HFFc6 (cell line): ENCODE measurements at regions not wholly inside any gene's neighbourhood (a gene's known extent, or its start where the extent isn't known, plus 50 kb on each side); places are given as distances from the start of the nearest gene placed in this dataset.

Experiments
- DNase-seq: peaks from one replicate; pipeline ENCODE4 v3.0.0-alpha.2; 2018
- H3K27ac Mint-ChIP-seq: 2 replicates; pipeline ENCODE4 v1.8.0; 2020; ENCODE audit warnings: mild to moderate bottlenecking, mixed read lengths
- H3K27me3 Mint-ChIP-seq: 2 replicates; pipeline ENCODE4 v1.8.0; 2021; ENCODE audit warnings: mild to moderate bottlenecking, moderate library complexity, mixed read lengths; ENCODE audit not compliant: insufficient read depth
- H3K36me3 Mint-ChIP-seq: 2 replicates; pipeline ENCODE4 v1.8.0; 2021; ENCODE audit warnings: low read depth, mixed read lengths
- H3K4me1 Mint-ChIP-seq: 2 replicates; pipeline ENCODE4 v1.8.0; 2020; ENCODE audit warnings: low read depth, mixed read lengths
- H3K4me3 Mint-ChIP-seq: 2 replicates; pipeline ENCODE4 v1.8.0; 2020; ENCODE audit warnings: mild to moderate bottlenecking, moderate library complexity, mixed read lengths
- H3K9me3 Mint-ChIP-seq: 2 replicates; pipeline ENCODE4 v1.8.0; 2020; ENCODE audit warnings: mild to moderate bottlenecking, mixed read lengths
- CTCF ChIP-seq: fragments of 200-600 bp; sonication (generic); IDR thresholded peaks from 2 replicates; pipeline ENCODE4 v1.5.0; 2021; ENCODE audit warnings: antibody characterized with exemption, mild to moderate bottlenecking

GRCh38 chr11:16618431-16618830 is 120.0 kb upstream of the C11orf58 start:
- no peak for DNase-seq
- Mint-ChIP-seq H3K4me3 (no peak overlapping the region), H3K4me1 (peaks cover 2% of the 10 kb centered on the region), H3K36me3 (no peaks in the 10 kb centered on the region), H3K9me3 (no peaks in the 10 kb centered on the region), H3K27me3 (peaks cover 1% of the 10 kb centered on the region), H3K27ac (no peak overlapping the region)
- no peak for TF ChIP-seq CTCF

DNA sequence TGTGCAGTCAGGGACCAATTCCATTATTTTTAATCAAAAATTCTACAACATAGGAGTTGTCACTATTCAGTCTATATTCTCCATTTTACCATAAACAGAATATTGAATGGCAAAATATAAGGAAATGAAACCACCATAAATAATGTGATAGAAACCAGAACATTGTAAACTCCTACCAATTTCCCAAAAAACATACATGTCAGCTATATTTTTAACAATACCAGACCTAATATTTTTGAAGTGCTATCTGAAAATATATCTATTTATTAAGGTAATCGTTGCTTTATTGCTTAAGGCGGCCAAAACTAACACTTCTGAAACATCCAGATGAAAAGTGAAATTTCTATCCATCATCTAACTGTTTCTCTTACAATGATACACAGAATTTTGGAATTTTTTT is 123.0 kb upstream of the C11orf58 start:
- Mint-ChIP-seq H3K9me3 (no peaks in the 10 kb centered on the region), H3K4me1 (peaks cover 16% of the 10 kb centered on the region), H3K27me3 (peaks cover 17% of the 10 kb centered on the region), H3K36me3 (no peaks in the 10 kb centered on the region), H3K4me3 (no peak overlapping the region), H3K27ac (no peak overlapping the region)
- TF ChIP-seq CTCF: no peak
- DNase-seq: no peak

DNA sequence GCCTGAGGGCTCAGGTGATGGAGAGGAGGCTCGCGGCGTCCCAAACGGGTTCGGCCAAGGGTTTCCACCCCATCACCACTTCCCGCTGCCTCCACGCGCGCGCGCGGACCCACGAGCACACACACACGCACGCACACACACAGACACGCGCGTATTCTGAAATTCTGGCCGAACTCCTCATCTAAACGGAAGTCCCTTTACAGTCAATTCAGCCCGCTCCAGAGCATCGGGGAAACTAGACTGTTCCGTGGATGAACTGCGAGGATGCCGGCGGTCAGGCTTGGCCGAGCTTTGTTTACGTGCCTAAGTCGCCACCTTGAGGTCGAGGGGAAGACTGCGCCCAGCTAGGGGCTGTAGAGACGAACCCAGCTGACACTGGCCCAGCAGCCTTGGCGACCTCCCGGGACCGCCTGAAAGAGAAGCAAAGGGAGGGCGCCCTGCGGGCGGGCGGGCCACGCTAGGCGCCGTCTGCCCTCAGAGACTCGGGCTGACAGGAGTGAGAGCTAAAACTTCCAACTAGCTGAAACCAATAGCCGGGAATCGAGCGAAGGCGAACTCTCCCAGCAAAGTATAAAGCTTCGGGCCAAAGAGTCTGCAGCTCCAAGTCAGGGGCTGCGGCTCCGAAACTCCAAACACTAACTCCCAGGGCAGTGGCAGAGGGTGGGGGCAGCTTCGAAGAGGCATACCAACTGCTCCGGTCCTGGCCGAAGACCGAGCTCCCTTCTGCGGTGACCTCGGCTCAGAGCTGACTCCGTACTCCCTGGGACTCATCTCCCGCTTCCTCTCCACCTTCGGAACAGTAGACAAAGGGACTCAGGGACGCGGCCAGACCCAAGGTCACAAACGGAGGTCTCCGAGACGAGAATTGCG is 124.7 kb upstream of the C11orf58 start:
- peak; percentile 85 for TF ChIP-seq CTCF
- Mint-ChIP-seq H3K36me3 (no peaks in the 10 kb centered on the region), H3K4me3 (peak overlapping the region; percentile 90), H3K4me1 (peaks cover 16% of the 10 kb centered on the region), H3K27me3 (peaks cover 17% of the 10 kb centered on the region), H3K27ac (no peak overlapping the region), H3K9me3 (no peaks in the 10 kb centered on the region)
- peak; percentile 72 for DNase-seq

- peak overlapping the region; percentile 90 for H3K4me3 Mint-ChIP-seq
- H3K27me3 Mint-ChIP-seq: peaks cover 17% of the 10 kb centered on the region
- no peak for TF ChIP-seq CTCF
- H3K27ac Mint-ChIP-seq: no peak overlapping the region
- H3K4me1 Mint-ChIP-seq: peaks cover 16% of the 10 kb centered on the region
- no peak for DNase-seq
- no peaks in the 10 kb centered on the region for H3K9me3 Mint-ChIP-seq
- H3K36me3 Mint-ChIP-seq: no peaks in the 10 kb centered on the region
Measured at GRCh38 chr11:16613262-16613511, 125.3 kb upstream of the C11orf58 start.

DNA sequence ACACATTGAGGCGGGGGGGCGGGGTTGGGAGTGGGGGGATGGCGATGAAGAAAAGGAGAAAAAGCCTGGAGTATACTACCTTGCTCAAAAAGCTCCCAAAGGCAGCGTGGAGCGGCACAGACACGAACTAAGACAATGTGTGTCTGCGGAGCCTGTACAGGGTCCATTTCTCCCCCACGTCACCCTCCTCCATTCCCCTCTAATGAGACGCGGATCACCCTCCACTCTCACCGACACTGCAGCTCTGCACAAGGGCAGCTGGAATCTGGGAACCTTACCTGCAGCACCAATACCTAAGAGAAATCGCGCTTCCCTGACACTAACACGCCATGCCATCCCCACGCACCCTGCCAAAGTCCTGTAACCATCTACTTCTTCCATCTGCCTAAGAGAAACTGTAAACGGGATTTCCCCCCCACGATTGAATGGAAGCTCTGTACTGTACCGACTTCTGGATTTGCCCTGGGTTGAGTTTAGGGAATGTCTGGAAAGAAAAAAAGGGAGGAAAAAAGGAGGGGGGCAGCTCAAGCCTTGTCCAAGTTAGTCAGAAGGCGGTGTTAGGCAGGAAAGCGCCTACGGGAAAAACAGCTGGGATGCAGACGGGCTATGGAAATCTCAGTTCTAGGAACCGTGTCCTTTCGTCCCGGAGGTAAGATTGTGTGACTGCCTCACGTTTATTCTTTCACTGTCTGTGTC is 125.7 kb upstream of the C11orf58 start:
- Mint-ChIP-seq H3K9me3 (no peaks in the 10 kb centered on the region), H3K4me3 (peak overlapping the region; percentile 90), H3K4me1 (peaks cover 16% of the 10 kb centered on the region), H3K27ac (no peak overlapping the region), H3K36me3 (no peaks in the 10 kb centered on the region), H3K27me3 (peaks cover 17% of the 10 kb centered on the region)
- DNase-seq: no peak
- no peak for TF ChIP-seq CTCF
